Astrocyte of the cerebellum (primary cell): ENCODE measurements at regions not wholly inside any gene's neighbourhood (a gene's known extent, or its start where the extent isn't known, plus 50 kb on each side); places are given as distances from the start of the nearest gene placed in this dataset.

ENCODE experiments used
- DNase-seq: peaks from one replicate; pipeline ENCODE4 v3.0.0-alpha.2; 2011; ENCODE audit warnings: low read depth
- H3K4me3 ChIP-seq: 2 replicates; pipeline ENCODE4 v1.5.1; 2011; ENCODE audit warnings: mild to moderate bottlenecking, low read depth, low read length, moderate library complexity
- CTCF ChIP-seq: IDR thresholded peaks from 2 replicates; pipeline ENCODE4 v1.5.1; 2012; ENCODE audit warnings: low read length, low read depth, moderate library complexity, mild to moderate bottlenecking; ENCODE audit errors: missing control alignments
- in situ Hi-C: cut with HindIII; loops from 2 replicates; pipeline ENCODE4 v1.10.0; 2017; ENCODE audit warnings: low sequenced_read_pairs

- in situ Hi-C loops: no loop called here
Observed at GRCh38 chr1:79773385-79773784, 766.9 kb upstream of the ADGRL4 start.

GRCh38 chr1:79762461-79762860 is 755.9 kb upstream of the ADGRL4 start:
- H3K4me3 ChIP-seq: no peak overlapping the region
- no peak for DNase-seq
- no peak for TF ChIP-seq CTCF
- in situ Hi-C loops: no loop called here

More at GRCh38 chr1:79773385-79773784, 766.9 kb upstream of the ADGRL4 start:
- H3K4me3 ChIP-seq: no peak overlapping the region
- no peak for TF ChIP-seq CTCF
- DNase-seq: no peak

GRCh38 chr1:79760531-79760930 is 754.0 kb upstream of the ADGRL4 start:
- DNase-seq: no peak
- H3K4me3 ChIP-seq: no peak overlapping the region
- in situ Hi-C loops: no loop called here
- TF ChIP-seq CTCF: no peak

GRCh38 chr1:79749607-79750006 is 743.1 kb upstream of the ADGRL4 start:
- no peak for DNase-seq
- no peak for TF ChIP-seq CTCF
- in situ Hi-C loops: no loop called here
- no peak overlapping the region for H3K4me3 ChIP-seq

GRCh38 chr1:79745929-79746328 is 739.4 kb upstream of the ADGRL4 start:
- TF ChIP-seq CTCF: no peak
- no peak overlapping the region for H3K4me3 ChIP-seq
- no peak for DNase-seq
- in situ Hi-C loops: no loop called here

- no peak for DNase-seq
- no peak overlapping the region for H3K4me3 ChIP-seq
- in situ Hi-C loops: no loop called here
- no peak for TF ChIP-seq CTCF
Observed at GRCh38 chr1:79744746-79745145, 738.2 kb upstream of the ADGRL4 start.
